MCF 10A (cell line): ENCODE measurements at regions not wholly inside any gene's neighbourhood (a gene's known extent, or its start where the extent isn't known, plus 50 kb on each side); places are given as distances from the start of the nearest gene placed in this dataset.

ENCODE experiments used
- BruUV-seq: library from RNA; stranded (reverse); fragments of 400-500 nt; replicated peaks from 2 replicates; lab custom pipeline; 2021; lab: Mats Ljungman, UMichigan
- CTCF ChIA-PET: fragments of 300-600 bp; sonication (Branson Sonifier 250); formaldehyde crosslinking; extraction: SDS; loops from one replicate; lab custom pipeline; 2021; ENCODE audit warnings: antibody characterized with exemption, inconsistent platforms; lab: Yijun Ruan, JAX
- POLR2A ChIA-PET: fragments of 300-600, 350-650 bp; sonication (Branson Sonifier 250); formaldehyde crosslinking; extraction: SDS; loops from one replicate; lab custom pipeline; 2020; ENCODE audit warnings: antibody characterized with exemption, inconsistent platforms; lab: Yijun Ruan, JAX
- DNase-seq: peaks from one replicate; pipeline ENCODE4 v3.0.0-alpha.2; 2018; ENCODE audit not compliant: unreplicated experiment
- H3K27ac Mint-ChIP-seq: one replicate; pipeline ENCODE4 v1.8.0; 2022; ENCODE audit warnings: mild to moderate bottlenecking, low read depth, mixed read lengths; ENCODE audit not compliant: unreplicated experiment
- H3K27me3 Mint-ChIP-seq: one replicate; pipeline ENCODE4 v1.8.0; 2022; ENCODE audit warnings: mixed read lengths; ENCODE audit not compliant: insufficient read depth, unreplicated experiment
- H3K36me3 Mint-ChIP-seq: one replicate; pipeline ENCODE4 v1.8.0; 2022; ENCODE audit warnings: mild to moderate bottlenecking, moderate library complexity, mixed read lengths; ENCODE audit not compliant: insufficient read depth, unreplicated experiment
- H3K4me1 Mint-ChIP-seq: one replicate; pipeline ENCODE4 v1.8.0; 2022; ENCODE audit warnings: mixed read lengths; ENCODE audit not compliant: insufficient read depth, unreplicated experiment
- H3K4me3 Mint-ChIP-seq: one replicate; pipeline ENCODE4 v1.8.0; 2022; ENCODE audit warnings: mild to moderate bottlenecking, moderate library complexity, mixed read lengths; ENCODE audit not compliant: unreplicated experiment
- H3K9me3 Mint-ChIP-seq: one replicate; pipeline ENCODE4 v1.8.0; 2022; ENCODE audit warnings: mixed read lengths; ENCODE audit not compliant: unreplicated experiment
- CTCF ChIP-seq: fragments of 200-600 bp; IDR thresholded peaks from one replicate; pipeline ENCODE4 v1.8.0; 2022; ENCODE audit warnings: antibody characterized with exemption, mild to moderate bottlenecking; ENCODE audit not compliant: unreplicated experiment
- intact Hi-C: fragments of 100-400 bp; cut with micrococcal nuclease; formaldehyde crosslinking; loops from 2 replicates; pipeline ENCODE4 v1.14.1; 2022

GRCh38 chr7:135801877-135802276 is 53.3 kb upstream of the FAM180A start:
- no TSS peak for BruUV-seq
- ChIA-PET POLR2A (no interaction called here), CTCF (interaction anchor here (0.6 to 9.8 kb wide), 24 partner anchors 10 to 1790 kb away, joined by 3 to 183 read pairs (median 4); partner anchors contain the start of gene STMP1)
- intact Hi-C loops, result loop anchor here (1.0 to 10.0 kb wide), 5 partner anchors 181 to 1793 kb away; no protein-coding TSS in a partner anchor
- H3K27ac Mint-ChIP-seq, result no peak overlapping the region
- no peak for DNase-seq
- peaks cover 8% of the 10 kb centered on the region for H3K4me1 Mint-ChIP-seq
- no peaks in the 10 kb centered on the region for H3K9me3 Mint-ChIP-seq
- no peak overlapping the region for H3K4me3 Mint-ChIP-seq
- no peak for TF ChIP-seq CTCF
- H3K27me3 Mint-ChIP-seq, result no peaks in the 10 kb centered on the region
- H3K36me3 Mint-ChIP-seq, result no peaks in the 10 kb centered on the region

GRCh38 chr7:135801045-135801693 is 52.6 kb upstream of the FAM180A start:
- ChIA-PET CTCF (interaction anchor here (0.6 to 9.8 kb wide), 60 partner anchors 10 to 1943 kb away, joined by 3 to 183 read pairs (median 4); partner anchors contain the start of gene STMP1), POLR2A (interaction anchor here (0.8 kb wide), 1 partner anchor 210 kb away, joined by 4 read pairs; no protein-coding TSS in a partner anchor)
- H3K27ac Mint-ChIP-seq, result no peak overlapping the region
- no peaks in the 10 kb centered on the region for H3K27me3 Mint-ChIP-seq
- peaks cover 15% of the 10 kb centered on the region for H3K4me1 Mint-ChIP-seq
- H3K9me3 Mint-ChIP-seq, result no peaks in the 10 kb centered on the region
- BruUV-seq, result no TSS peak
- peak; percentile 71 for DNase-seq
- intact Hi-C loops, result loop anchor here (1.0 to 10.0 kb wide), 5 partner anchors 180 to 1794 kb away; no protein-coding TSS in a partner anchor
- H3K4me3 Mint-ChIP-seq, result no peak overlapping the region
- TF ChIP-seq CTCF, result peak; percentile 76
- no peaks in the 10 kb centered on the region for H3K36me3 Mint-ChIP-seq

- no TSS peak for BruUV-seq
- CTCF ChIA-PET, result interaction anchor here (0.6 to 9.8 kb wide), 53 partner anchors 10 to 1757 kb away, joined by 3 to 183 read pairs (median 4); partner anchors contain the start of gene STMP1
- Mint-ChIP-seq H3K27ac (no peak overlapping the region), H3K27me3 (no peaks in the 10 kb centered on the region), H3K36me3 (no peaks in the 10 kb centered on the region), H3K4me3 (no peak overlapping the region), H3K4me1 (peaks cover 18% of the 10 kb centered on the region), H3K9me3 (no peaks in the 10 kb centered on the region)
- no peak for DNase-seq
- no peak for TF ChIP-seq CTCF
- intact Hi-C loops, result loop anchor here (2.0 to 10.0 kb wide), 4 partner anchors 180 to 1794 kb away; no protein-coding TSS in a partner anchor
- POLR2A ChIA-PET, result interaction anchor here (0.8 kb wide), 1 partner anchor 210 kb away, joined by 4 read pairs; no protein-coding TSS in a partner anchor
Measured at GRCh38 chr7:135800560-135800959, 51.9 kb upstream of the FAM180A start.

GRCh38 chr7:135799881-135800280 is 51.3 kb upstream of the FAM180A start:
- CTCF ChIA-PET, result interaction anchor here (0.5 to 9.8 kb wide), 16 partner anchors 10 to 608 kb away, joined by 3 to 183 read pairs (median 5); partner anchors contain the start of gene STMP1
- POLR2A ChIA-PET, result no interaction called here
- no peaks in the 10 kb centered on the region for H3K27me3 Mint-ChIP-seq

More at GRCh38 chr7:135799881-135800280, 51.3 kb upstream of the FAM180A start:
- no peak overlapping the region for H3K27ac Mint-ChIP-seq
- no TSS peak for BruUV-seq
- no peaks in the 10 kb centered on the region for H3K36me3 Mint-ChIP-seq
- intact Hi-C loops, result loop anchor here (2.0 to 10.0 kb wide), 4 partner anchors 179 to 1795 kb away; no protein-coding TSS in a partner anchor
- no peak for DNase-seq
- no peaks in the 10 kb centered on the region for H3K9me3 Mint-ChIP-seq
- no peak overlapping the region for H3K4me3 Mint-ChIP-seq
- TF ChIP-seq CTCF, result no peak
- H3K4me1 Mint-ChIP-seq, result peaks cover 18% of the 10 kb centered on the region
